Heart left ventricle (tissue), 16 donors: ENCODE measurements at regions not wholly inside any gene's neighbourhood (a gene's known extent, or its start where the extent isn't known, plus 50 kb on each side); places are given as distances from the start of the nearest gene placed in this dataset.

Experiments used
- ATAC-seq, 4 donors: fragments of 200-7000 bp; cut with Tn5 transposase; one replicate each; pipeline ENCODE4 v1.9.1; 2020 to 2022; ENCODE audit warnings: moderate library complexity in 4 of 4, mild to moderate bottlenecking in 3 of 4, moderate number of reproducible peaks in 1 of 4
- DNase-seq, 5 donors: peaks; one replicate each; pipeline ENCODE4 v3.0.0-alpha.2; 2020
- H3K27ac ChIP-seq, 12 donors: fragments of 200-600 bp; sonication (generic) in 4 of 12; one replicate each; pipeline versions ENCODE4 v1.5.0 to v1.8.0; 2016 to 2022; ENCODE audit warnings: mild to moderate bottlenecking in 2 of 12
- H3K27me3 ChIP-seq, 9 donors: fragments of 200-600 bp; sonication (generic) in 2 of 9; one replicate each; pipeline versions ENCODE4 v1.5.1 to v1.8.0; 2016 to 2022; ENCODE audit warnings: mild to moderate bottlenecking in 3 of 9
- H3K36me3 ChIP-seq, 9 donors: fragments of 200-600 bp; sonication (generic) in 2 of 9; one replicate each; pipeline versions ENCODE4 v1.5.0 to v1.8.0; 2018 to 2022; ENCODE audit warnings: mild to moderate bottlenecking in 2 of 9
- H3K4me1 ChIP-seq, 12 donors: fragments of 200-600 bp; sonication (generic) in 4 of 12; one replicate each; pipeline versions ENCODE4 v1.5.0 to v1.8.0; 2016 to 2022; ENCODE audit warnings: mild to moderate bottlenecking in 3 of 12
- H3K4me3 ChIP-seq, 12 donors: fragments of 200-600 bp; sonication (generic) in 4 of 12; one replicate each; pipeline versions ENCODE4 v1.5.0 to v1.8.0; 2017 to 2022; ENCODE audit warnings: mild to moderate bottlenecking in 9 of 12, moderate library complexity in 4 of 12
- H3K9me3 ChIP-seq, 12 donors: fragments of 200-600 bp; sonication (generic) in 4 of 12; one replicate each; pipeline versions ENCODE4 v1.5.0 to v1.8.0; 2016 to 2022; ENCODE audit warnings: mild to moderate bottlenecking in 1 of 12
- CTCF ChIP-seq, 12 donors: fragments of 200-600 bp; sonication (generic) in 4 of 12; IDR thresholded peaks; one replicate each; pipeline versions ENCODE4 v1.5.0 to v1.8.0; 2018 to 2022; ENCODE audit warnings: antibody characterized with exemption in 12 of 12, mild to moderate bottlenecking in 5 of 12
- POLR2A ChIP-seq, 2 donors: fragments of 450-650 bp; IDR thresholded peaks; one replicate each; pipeline ENCODE4 v1.6.1; 2017; ENCODE audit warnings: antibody characterized with exemption in 2 of 2, mild to moderate bottlenecking in 2 of 2, moderate library complexity in 2 of 2
- WGBS, 4 donors: extraction: QIAGEN DNeasy Blood & Tissue Kit in 2 of 4; methylation state at CpG; one replicate each; pipeline versions ENCODE4 v1.1.5 to v1.1.7; 2013 to 2018; 5-methylcytosine and 5-hydroxymethylcytosine counted together
- intact Hi-C, 10 donors: fragments of 100-400 bp; cut with DNase I; formaldehyde crosslinking; loops; one replicate each; pipeline versions ENCODE4 v1.11.1 to v1.14.2; 2022
- donor health status: ischemic (EF 13 %, LVEDD 7.1; RV severe dilation, severe dysfunction).
- donor health status: healthy with polysubstance abuse.
- donor health status: DM: no; HTN: yes; CAD: no.
- donor health status: DM: no; HTN: no; CAD: no.
- donor health status: ischemic (EF 25% LVEDD 6.9; RV normal size, moderate dysfunction).
- donor health status: ischemic (EF 25% LVEDD 5.7; RV mildly dilated, moderate dysfunction).
- donor health status: healthy.
- donor health status: DM: yes; HTN: yes; CAD: no.
- donor health status: ischemic (EF 35%, LVEDD 5.7; RV mildly dilated, moderate dysfunction).
- donor health status: nonischemic (EF 11% LVEDD 7.7; RV severe dilation, severe dysfunction).
- donor health status: DM: yes; HTN: yes; CAD: no.
- donor health status: PGD.
- donor health status: ischemic (EF 29% LVEDD 5.4; RV normal size, mild dysfunction).
- donor health status: nonischemic (EF 23%, LVEDD 6.1; RV moderate dilation, normal function).

DNA sequence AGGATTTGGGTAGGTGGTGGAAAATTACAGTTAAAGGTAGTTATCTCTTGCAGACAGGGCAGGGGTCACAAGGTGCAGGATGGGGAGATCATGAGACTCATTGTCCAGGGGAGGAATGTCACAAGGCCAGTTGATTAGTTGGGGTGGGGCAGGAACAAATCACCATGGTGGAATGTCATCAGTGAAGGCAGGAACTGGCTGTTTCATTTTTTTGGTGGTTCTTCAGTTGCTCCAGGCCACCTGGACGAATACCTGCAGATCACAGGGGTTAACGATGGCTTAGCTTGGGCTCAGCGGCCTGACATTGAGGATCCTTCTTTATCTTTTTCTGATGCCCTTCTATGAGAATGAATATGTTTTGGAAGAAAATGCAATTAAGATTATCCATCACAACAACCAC, 87.1 kb downstream of the KPNA2 start:
- TF ChIP-seq CTCF (IDR thresholded peaks at IDR 0.05) (no peak), POLR2A (IDR thresholded peaks at IDR 0.05) (no peak)
- Histone ChIP-seq H3K9me3 (no peaks in the 10 kb centered on the region), H3K4me3 (no peak overlapping the region), H3K36me3 (peaks cover 0 to 87% (median 54%) of the 10 kb centered on the region in 9 donors), H3K27me3 (no peaks in the 10 kb centered on the region), H3K4me1 (peaks cover 0 to 3% (median 0%) of the 10 kb centered on the region in 12 donors), H3K27ac (no peak overlapping the region)
- 90 to 100% (median 97%) methylated on average over 3 of the region's 3 CpGs for WGBS, 4 donors
- no peak for DNase-seq
- intact Hi-C loops = no loop called here
- ATAC-seq = no peak

GRCh38 chr17:68125111-68125870, 89.8 kb downstream of the KPNA2 start:
- Histone ChIP-seq H3K4me3 (no peak overlapping the region), H3K9me3 (no peaks in the 10 kb centered on the region), H3K27ac (no peak overlapping the region), H3K36me3 (peaks cover 0 to 79% (median 39%) of the 10 kb centered on the region in 9 donors), H3K27me3 (no peaks in the 10 kb centered on the region), H3K4me1 (peaks cover 0 to 13% (median 0%) of the 10 kb centered on the region in 12 donors)
- no peak for ATAC-seq
- DNase-seq = no peak
- intact Hi-C loops = no loop called here
- 55 to 67% (median 59%) methylated on average over 6 of the region's 6 CpGs for WGBS, 4 donors
- no peak for TF ChIP-seq CTCF (IDR thresholded peaks at IDR 0.05)
- no peak for TF ChIP-seq POLR2A (IDR thresholded peaks at IDR 0.05)

- Histone ChIP-seq H3K4me1 (peaks cover 0 to 15% (median 0%) of the 10 kb centered on the region in 12 donors), H3K9me3 (no peaks in the 10 kb centered on the region), H3K27me3 (no peaks in the 10 kb centered on the region), H3K27ac (no peak overlapping the region), H3K4me3 (no peak overlapping the region), H3K36me3 (peaks cover 0 to 79% (median 32%) of the 10 kb centered on the region in 9 donors)
- TF ChIP-seq POLR2A (IDR thresholded peaks at IDR 0.05) (no peak), CTCF (IDR thresholded peaks at IDR 0.05) (no peak)
- ATAC-seq (no peak), DNase-seq (no peak)
- 66 to 91% (median 80%) methylated on average over 3 of the region's 3 CpGs for WGBS, 4 donors
- intact Hi-C loops = no loop called here
Observed at GRCh38 chr17:68127914-68128313, 92.4 kb downstream of the KPNA2 start.

DNA sequence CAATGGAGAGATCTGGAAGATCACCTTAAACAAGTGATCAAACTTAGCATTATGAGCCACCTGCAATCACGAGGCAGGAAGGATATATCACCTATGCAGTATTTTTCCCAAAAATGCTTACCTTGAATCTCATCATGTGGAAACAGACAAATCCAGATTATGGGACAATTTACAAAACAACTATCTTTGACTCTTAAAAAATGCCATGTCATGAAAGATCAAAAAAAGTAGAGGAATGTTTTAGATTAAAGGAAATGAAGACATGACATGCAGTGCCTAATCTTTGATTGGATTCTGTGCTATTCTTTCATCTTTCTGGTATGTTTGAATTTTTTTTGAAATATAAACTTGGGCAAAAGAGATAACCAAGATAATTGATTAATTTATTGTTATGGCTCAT, 95.9 kb downstream of the KPNA2 start:
- peaks cover 0 to 65% (median 32%) of the 10 kb centered on the region in 9 donors for H3K36me3 ChIP-seq
- ATAC-seq = no peak
- intact Hi-C loops = no loop called here

More for the DNA sequence above, 95.9 kb downstream of the KPNA2 start:
- H3K27me3 ChIP-seq = no peaks in the 10 kb centered on the region
- 98 to 100% (median 99%) methylated on average over 1 of the region's 1 CpG for WGBS, 4 donors
- no peaks in the 10 kb centered on the region for H3K9me3 ChIP-seq
- peaks cover 0 to 30% (median 3%) of the 10 kb centered on the region in 12 donors for H3K4me1 ChIP-seq
- TF ChIP-seq CTCF (IDR thresholded peaks at IDR 0.05) (no peak), POLR2A (IDR thresholded peaks at IDR 0.05) (no peak)
- no peak overlapping the region for H3K27ac ChIP-seq
- H3K4me3 ChIP-seq = no peak overlapping the region
- no peak for DNase-seq
